NCI-H460 (cell line): ENCODE measurements at regions not wholly inside any gene's neighbourhood (a gene's known extent, or its start where the extent isn't known, plus 50 kb on each side); places are given as distances from the start of the nearest gene placed in this dataset.
"Not testable (repeated sequence)": the region's sequence is repeated elsewhere in the genome, so short reads cannot be mapped to it uniquely, and the experiment has no call there.

Experiments used
- DNase-seq: peaks from one replicate; pipeline ENCODE4 v3.0.0-alpha.2; 2016; ENCODE audit warnings: low read depth; ENCODE audit errors: extremely low read depth

DNA sequence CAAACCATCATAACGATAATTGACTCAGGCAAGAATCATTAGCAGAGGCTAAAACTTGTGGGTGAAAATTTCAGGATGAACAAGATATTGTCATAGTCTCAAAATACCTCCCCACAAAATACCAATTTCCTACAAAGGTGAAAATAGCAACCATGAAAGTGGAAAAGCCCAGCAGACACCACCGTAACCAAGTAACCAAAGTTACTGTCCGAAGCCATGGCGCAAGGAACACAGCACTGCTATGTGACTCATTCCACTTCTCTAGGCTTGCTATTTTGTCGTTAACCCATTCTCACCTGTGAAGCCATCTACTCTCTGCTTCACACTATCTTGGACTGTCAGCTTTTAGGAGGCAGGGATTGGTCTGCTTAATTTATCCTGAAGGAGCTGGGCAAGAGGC lies 113.8 kb upstream of the CACUL1 start:
- DNase-seq, result no peak

DNA sequence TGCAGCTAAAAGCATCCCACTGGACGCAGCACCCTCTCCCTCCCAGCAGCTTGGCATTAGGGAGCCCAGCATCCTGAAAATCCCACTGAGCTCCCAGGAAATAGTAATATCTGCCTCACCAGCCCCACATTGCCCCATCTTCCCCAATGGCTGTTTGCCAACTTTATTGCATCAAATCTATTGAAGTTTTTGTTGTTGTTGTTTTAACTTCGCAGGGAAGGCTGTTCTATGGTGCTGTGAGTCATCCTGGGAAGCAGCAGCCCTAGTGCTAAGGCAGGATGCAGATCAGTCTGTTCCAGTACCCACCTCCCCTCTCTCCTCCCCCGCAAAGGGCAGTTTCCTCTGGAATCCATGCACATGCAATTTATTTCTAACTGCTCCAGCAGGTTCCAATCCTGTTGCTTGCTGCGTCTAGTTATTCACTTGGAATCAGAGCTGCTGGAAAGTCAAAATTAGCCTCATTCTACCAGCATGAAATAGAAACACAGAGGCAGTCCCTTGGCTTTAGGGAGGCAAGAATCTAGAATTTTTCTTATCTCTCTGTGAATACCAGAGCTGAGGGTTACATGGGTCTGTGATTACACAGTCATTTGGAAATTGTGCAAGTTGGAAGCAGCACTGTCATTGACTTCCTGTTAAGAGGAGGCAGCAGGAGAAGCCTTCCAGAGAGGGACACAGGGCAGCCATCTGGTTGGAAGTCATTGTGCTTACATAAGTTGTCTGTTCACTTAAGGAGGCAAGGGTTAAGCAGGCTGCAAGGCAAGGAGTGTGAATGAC lies 115.9 kb upstream of the CACUL1 start:
- peak; percentile 67 for DNase-seq

DNA sequence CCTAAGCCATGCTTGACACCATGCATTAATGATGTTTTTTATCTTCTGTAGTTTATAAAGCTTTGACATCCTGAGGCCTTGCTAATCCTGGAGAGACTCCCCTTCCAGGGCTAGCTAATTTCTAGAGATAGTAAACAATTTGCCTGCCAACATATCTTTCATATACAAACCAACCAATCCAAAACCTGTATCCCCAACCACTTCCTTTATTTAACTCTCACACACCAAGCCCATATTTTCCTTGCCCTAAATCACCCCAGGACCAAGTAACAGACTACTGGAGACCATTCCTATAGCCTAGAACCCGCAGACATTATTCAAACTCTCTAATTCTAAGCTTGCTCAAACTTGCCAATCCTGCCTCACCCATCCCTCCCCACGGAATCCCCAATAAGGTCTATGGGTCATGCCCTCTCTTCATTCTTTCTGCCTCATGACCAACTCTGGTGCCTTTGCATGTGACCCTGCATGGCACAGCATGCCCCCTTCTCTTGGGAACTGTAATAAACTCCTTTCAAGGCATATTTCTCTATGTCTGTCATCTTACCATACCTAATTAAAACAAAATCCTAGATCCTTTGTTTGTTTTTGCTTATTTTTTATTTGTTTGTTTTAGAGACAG lies 116.6 kb upstream of the CACUL1 start:
- DNase-seq, result no peak

DNA sequence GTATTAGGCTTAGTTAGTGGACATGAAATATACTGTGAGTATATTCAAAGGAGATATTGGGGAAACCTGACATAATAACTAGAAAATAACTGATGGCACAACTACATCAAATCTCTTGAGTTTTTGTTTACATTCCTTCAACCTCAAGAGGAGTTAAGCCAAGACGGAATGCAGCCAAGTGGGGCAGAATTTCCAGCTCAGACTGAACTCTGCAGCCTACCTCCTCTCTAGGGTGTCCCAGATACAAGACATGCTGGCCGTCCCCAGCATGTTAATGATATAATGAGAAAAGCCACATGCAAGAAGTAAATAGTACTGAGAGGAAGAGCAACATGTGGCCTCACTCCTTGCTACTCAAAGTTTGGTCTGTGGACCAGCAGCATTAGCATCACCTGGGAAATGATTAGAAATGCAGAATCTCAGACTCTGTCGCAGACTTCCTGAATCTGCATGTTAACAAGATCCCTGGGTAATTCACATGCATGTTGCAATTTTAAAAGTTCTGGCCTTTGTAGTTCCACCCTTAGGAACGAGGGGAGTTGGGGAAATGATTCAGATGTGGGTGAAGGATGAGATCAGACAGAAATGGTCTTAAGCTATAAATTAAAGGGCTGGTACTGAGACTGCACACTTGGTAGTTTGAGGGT lies 118.4 kb upstream of the CACUL1 start:
- no peak for DNase-seq

DNA sequence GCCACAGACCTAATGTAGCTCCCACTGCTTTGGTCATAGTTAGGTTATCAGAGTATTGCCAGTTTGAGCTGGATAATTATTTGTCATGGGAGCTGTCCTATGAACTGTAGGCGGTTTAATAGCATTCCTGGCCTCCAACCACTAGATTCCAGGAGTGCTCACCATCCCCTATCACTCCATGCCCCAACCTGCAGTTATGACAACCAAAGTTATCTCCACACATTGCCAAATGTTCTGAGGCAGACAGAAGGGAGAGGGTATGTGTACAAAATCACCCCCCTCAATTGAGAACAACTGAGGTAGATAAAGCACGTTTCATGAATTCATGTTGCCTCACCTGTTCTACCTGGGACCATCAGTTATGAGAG lies 119.0 kb upstream of the CACUL1 start:
- no peak for DNase-seq

DNA sequence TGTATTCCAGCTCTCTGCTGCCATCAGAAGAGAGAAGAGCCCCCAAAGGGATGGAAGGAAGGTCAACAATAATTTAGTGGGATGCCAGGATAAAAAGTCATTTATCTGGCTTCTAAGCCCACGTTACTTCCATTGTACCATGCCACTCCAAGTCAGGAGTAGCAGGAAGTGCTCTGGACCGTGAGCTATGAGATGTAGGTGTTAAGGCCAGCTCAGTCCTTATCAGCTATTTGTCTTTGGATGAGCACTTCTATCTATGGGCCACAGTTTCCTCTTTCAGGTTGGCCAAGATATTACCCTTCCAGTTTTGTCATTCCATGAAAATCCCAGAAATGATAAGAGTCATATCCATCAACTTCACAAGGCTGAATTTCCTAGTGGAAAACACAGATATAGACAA lies 119.4 kb upstream of the CACUL1 start:
- DNase-seq, result no peak

DNA sequence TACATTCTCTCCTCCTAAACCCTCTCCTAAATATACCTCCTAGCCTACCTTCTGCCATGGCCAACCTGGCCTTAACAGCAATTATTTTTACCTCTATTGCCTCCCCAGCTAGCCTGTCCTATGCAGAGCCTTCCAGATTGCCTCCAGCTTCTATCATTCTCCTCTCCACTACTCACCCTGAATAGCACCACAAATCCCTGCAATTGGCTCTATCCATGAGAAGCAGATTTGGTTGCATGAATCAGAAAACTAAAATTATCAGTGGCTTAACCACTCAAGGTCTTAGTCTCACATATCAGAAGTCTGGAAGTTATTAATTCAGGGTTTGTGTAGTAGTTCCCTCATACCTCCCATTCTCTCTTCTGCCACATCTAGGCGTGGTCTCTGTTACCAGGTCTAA lies 120.3 kb upstream of the CACUL1 start:
- DNase-seq, result no peak

DNA sequence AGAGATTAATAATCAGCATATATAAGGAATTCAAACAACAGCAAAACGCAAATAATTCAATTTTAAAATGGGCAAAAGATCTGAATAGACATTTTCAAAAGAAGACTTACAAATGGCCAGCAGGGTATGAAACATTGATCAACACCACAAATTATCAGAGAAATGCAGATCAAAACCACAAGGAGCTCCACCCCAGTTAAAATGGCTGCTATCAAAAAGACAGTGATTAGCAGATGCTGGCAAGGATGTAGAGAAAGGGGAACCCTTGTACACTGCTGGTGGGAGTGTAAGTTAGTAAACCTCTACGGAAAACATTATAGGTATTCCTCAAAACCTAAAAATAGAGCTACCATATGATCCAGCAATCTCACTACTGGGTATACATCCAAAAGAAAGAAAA lies 128.0 kb upstream of the CACUL1 start:
- no peak for DNase-seq

DNA sequence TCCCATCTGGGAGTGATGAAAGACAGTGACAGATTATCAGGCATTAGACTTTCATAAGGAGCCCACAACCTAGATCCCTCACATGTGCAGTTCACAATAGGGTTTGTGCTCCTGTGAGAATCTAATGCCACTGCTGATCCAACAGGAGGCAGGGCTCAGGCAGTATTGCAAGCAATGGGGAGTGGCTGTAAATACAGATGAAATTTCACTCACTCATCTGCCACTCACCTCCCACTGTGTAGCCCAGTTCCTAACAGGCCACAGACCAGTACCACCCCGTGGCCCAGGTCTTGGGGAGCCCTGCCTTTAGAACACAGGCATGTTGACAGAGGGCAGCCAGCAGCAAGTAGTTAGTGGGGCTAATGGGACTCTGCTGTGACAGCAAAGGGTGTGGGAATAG lies 137.3 kb upstream of the NANOS1 start:
- DNase-seq, result no peak

DNA sequence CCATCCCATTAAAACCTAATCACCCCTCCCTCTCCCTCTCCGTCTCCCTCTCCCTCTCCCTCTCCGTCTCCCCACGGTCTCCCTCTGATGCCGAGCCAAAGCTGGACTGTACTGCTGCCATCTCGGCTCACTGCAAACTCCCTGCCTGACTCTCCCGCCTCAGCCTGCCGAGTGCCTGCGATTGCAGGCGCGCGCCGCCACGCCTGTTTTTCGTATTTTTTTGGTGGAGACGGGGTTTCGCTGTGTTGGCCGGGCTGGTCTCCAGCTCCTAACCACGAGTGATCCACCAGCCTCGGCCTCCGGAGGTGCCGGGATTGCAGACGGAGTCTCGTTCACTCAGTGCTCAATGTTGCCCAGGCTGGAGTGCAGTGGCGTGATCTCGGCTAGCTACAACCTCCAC lies 134.6 kb upstream of the NANOS1 start:
- DNase-seq, result not testable (repeated sequence)

DNA sequence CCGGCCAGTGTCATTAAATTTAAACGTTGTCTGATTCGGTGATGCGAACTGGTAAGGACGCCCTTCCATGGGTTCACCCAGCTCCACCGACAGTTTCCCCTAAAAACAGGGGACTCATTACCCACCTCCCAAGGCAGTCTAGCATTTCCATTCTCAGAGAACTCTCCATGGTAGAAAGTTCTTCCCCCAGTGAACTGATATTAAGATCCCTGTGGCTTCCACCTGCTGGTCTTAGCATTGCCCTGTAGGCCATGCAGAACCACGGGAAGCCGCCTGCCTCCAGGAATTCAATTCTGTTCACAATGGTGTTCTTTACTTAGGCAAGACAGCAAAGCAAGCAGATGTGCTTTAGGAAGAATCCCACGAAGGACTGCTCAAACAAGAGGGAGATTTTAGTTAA lies 128.9 kb upstream of the NANOS1 start:
- no peak for DNase-seq

DNA sequence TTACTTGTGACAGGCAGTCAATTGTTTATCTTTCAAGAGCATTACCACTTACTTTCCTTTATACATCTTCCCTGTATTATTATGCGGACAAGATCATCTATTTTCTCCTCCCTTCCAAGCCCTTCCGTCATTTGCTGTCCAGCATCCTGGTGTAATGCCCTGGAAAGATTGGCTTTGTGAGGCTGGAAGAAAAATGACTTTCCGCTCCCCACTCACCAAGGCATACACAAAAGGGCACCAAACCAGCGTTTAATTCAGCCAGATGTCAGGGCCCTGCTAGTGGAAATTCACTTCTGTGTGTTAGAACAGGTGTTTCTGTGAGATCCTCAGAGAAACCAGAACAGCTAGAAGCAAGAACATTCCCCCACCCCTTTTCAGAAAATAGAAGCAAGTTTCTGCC lies 128.1 kb upstream of the NANOS1 start:
- no peak for DNase-seq

DNA sequence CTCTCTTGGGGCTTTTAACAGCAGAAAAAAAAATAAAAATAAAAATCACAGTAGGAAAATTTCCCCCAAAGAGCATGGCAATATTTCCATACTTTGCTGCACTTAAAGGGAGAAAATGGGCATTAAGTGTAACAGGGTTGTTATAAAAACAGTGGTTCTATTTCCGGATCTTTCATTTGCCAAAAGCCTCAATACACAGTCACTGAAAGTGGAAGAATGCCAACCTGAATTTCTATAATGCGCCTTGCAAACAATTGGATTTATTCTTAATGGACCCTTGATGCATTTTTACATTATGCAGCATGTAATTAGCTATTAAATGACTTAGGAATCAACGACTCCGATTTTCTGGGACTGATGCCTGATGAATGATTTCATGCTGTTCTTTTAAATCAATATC lies 127.6 kb upstream of the NANOS1 start:
- DNase-seq, result no peak

DNA sequence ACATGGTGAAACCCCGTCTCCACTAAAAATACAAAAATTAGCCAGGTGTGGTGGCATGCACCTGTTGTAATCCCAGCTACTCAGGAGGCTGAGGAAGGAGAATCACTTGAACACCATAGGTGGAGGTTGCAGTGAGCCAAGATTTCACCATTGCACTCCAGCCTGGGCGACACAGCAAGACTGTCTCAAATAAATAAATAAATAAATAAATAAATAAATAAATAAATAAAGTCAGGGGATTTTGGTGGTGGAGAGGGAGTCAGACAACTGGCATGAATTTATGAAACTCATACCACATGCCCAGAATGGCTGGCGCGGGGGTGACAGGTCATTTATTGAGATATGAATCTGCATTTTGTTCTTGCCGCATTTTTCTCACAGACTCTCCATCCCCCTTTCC lies 126.9 kb upstream of the NANOS1 start:
- DNase-seq, result not testable (repeated sequence)

DNA sequence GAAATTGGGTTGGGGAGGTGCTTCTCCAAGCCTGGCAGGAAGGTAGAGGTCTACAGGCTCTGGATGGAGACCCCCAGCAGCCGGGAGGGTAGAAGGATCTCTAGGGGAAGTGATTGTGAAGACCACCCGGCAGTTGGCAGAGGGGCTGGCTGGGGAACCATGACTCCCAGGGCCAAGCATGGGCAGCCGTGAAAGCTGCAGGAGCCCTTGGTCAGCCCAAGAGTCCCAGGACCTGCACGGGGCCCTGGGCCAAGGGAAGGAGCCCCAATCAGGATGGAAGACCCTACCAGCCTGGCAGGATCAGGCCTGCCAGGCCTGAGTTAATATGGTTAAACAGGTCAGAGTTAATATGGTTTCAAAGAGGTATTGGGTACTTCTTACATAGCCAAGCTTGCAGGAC lies 126.3 kb upstream of the NANOS1 start:
- DNase-seq, result no peak

DNA sequence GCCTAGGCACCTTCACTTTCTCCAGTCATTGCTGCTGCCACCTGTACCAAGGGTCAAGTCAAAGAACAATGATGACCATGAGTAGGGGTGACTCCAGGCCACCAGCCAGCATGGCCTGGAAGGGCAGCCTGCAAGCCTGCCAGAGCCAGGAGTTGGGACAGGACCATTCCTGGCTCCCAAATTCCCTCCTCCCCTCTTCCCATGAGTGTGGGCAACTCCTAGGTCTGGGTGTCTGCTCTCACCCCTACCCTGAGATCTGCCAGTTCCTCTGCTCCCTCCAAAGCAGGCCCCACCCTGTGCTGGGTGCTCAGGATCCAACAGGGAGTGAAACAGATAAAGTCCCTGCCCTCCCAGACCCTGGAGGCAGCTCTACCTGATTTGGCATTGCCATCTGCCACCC lies 125.8 kb upstream of the NANOS1 start:
- DNase-seq, result no peak

DNA sequence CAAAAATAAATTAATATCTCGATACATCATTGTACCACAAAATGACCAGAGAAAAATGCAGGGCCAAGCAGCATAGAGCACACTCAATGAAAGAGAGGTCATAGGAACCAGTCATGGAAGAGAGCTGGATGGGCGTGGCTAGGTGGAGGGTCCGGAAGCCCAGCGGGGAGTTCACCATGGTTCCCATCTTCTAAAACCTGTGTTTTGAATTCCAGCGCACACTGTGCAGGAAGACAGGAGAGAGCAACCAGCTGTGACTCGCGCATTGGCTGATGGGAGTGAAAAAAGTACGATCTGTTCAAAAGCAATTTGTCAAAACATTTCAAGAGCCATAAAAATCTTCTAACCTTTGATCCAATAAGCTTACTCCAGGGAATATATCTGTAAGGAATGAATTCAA lies 125.2 kb upstream of the NANOS1 start:
- no peak for DNase-seq

DNA sequence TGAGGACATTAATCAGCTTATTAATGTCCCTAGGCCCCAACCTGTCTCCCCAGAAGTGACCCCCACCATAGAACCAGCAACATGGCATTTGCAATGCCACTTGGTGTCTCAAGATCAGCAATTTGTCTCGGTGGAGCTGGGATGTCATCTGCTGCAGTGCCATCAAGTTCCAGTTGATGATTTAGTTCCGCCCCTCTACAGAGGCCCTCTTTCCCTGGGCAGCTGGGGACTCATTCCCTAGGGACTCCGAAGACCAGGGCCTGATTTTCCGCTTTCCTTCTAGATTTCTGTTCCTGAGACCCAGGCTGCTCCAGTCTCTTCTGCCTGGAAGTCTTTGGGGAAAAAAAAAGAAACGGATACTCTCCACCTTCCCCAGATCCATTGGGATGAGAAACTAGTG lies 122.5 kb upstream of the NANOS1 start:
- DNase-seq, result no peak

DNA sequence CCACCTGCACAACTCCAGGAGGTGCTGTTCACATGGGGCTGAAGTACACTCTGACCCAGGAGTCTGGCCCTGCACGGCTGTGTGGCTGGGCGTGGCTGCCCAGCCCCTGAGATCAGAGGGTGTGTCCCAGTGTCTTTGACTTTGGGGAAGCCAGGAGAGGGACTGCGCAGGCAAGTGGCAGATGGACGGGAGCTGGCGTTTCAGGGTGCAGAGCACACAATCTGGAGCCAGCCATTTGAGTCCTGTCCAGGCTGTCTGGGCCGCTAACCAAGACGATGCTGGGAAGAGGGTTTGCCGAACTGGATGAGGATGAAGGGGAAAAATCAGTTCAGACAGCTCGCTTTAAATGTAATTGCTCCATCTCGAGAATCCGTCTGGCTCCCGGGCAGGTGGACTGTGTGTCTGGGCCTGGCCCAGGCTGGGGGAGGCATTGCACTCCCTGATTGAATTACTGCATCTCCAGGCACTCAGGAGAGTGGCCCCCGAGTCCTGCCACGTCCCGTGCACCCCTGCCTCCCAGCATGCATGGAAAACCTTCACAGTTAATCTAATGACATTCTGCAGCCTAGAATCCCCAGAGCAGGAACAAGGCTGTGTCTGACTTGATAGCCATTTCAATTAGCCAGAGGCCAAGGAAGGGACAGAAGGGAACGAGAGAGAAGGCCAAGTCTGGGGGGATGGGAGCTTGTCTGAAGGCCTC lies 120.8 kb upstream of the NANOS1 start:
- DNase-seq, result no peak

DNA sequence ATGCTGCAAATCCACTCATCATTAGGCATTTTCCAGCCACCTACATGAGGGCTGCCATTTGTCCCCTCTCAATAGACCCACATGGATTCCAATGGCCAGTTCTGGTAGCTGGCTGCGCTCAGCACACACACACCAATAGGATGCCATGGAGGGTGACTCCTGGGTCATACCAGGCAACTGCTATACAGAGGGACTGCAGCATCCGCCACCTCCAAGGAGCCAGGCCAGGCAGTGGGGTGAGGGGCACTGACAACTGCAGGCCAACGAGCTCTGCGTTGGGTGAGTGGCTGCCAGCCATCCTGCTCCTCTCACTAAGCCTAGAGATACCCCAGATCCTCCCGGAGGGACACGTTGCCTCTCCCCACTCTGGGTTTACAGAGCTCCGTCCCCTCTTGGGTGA lies 118.8 kb upstream of the NANOS1 start:
- no peak for DNase-seq

DNA sequence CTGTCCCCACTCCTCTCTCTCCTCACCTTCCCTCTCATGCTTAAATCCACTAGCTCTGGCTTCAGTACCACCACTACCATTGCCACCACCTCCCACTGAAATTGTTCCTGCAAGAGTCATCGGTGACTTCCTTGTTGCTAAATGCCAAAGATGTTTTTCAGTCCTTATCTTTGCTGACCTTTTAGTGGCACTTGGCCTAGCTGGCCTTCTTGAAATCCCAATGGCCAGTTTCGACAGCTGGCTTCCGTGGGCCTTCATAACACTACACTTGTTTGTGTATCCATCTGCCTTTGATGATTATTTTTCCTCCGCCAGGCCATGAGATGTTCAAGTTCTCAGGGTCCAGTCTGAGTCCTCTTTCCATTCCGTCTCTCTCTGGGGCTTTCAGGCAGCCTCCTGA lies 118.2 kb upstream of the NANOS1 start:
- DNase-seq, result peak; percentile 45
